IPS DF 4.7 (cell line): ENCODE measurements at regions not wholly inside any gene's neighbourhood (a gene's known extent, or its start where the extent isn't known, plus 50 kb on each side); places are given as distances from the start of the nearest gene placed in this dataset.
"Not testable (repeated sequence)": the region's sequence is repeated elsewhere in the genome, so short reads cannot be mapped to it uniquely, and the experiment has no call there.

Source experiments
- DNase-seq: peaks from one replicate; pipeline ENCODE4 v3.0.0-alpha.2; 2013; ENCODE audit warnings: low spot score; ENCODE audit errors: extremely low read depth

GRCh38 chr3:159756279-159757207 lies 232.1 kb upstream of the IL12A start:
- DNase-seq: not testable (repeated sequence)

GRCh38 chr3:159757341-159758060 lies 231.1 kb upstream of the IL12A start:
- no peak for DNase-seq

GRCh38 chr3:159760046-159760445 lies 228.6 kb upstream of the IL12A start:
- DNase-seq: no peak

- DNase-seq: no peak
Measured at GRCh38 chr3:159761369-159761768, 227.3 kb upstream of the IL12A start.

- no peak for DNase-seq
Measured at GRCh38 chr3:159761848-159762635, 226.6 kb upstream of the IL12A start.

- DNase-seq: no peak
Measured at GRCh38 chr3:159763011-159763601, 225.5 kb upstream of the IL12A start.

- DNase-seq: no peak
Measured at GRCh38 chr3:159763602-159764489, 224.8 kb upstream of the IL12A start.

GRCh38 chr3:159764490-159765029 lies 224.1 kb upstream of the IL12A start:
- DNase-seq: no peak

- no peak for DNase-seq
Measured at GRCh38 chr3:159765030-159765859, 223.4 kb upstream of the IL12A start.

- no peak for DNase-seq
Measured at GRCh38 chr3:159765860-159766294, 222.8 kb upstream of the IL12A start.

- no peak for DNase-seq
Measured at GRCh38 chr3:159766563-159767185, 222.0 kb upstream of the IL12A start.

GRCh38 chr3:159770998-159771397 lies 217.6 kb upstream of the IL12A start:
- DNase-seq: no peak

GRCh38 chr3:159771865-159772611 lies 216.6 kb upstream of the IL12A start:
- no peak for DNase-seq

GRCh38 chr3:159773706-159774105 lies 214.9 kb upstream of the IL12A start:
- no peak for DNase-seq

GRCh38 chr3:159775372-159775961 lies 213.2 kb upstream of the IL12A start:
- DNase-seq: no peak

- no peak for DNase-seq
Measured at GRCh38 chr3:159776779-159777178, 211.9 kb upstream of the IL12A start.

GRCh38 chr3:159779883-159780282 lies 208.8 kb upstream of the IL12A start:
- no peak for DNase-seq

- DNase-seq: no peak
Measured at GRCh38 chr3:159781867-159782266, 206.8 kb upstream of the IL12A start.
